ENCODE measurements at regions not wholly inside any gene's neighbourhood (a gene's known extent, or its start where the extent isn't known, plus 50 kb on each side); places are given as distances from the start of the nearest gene placed in this dataset.

- H3K4me1 ChIP-seq (ENCODE audit: low read length), result no peaks in the 10 kb centered on the region
- peaks cover 43% of the 10 kb centered on the region for H3K27me3 ChIP-seq (replicated peaks; ENCODE audit: insufficient read depth, low read length)
- no peaks in the 10 kb centered on the region for H3F3A ChIP-seq (ENCODE audit: insufficient read depth, low read length)
Measured at GRCh38 chr22:26082866-26083265, 86.4 kb upstream of the SEZ6L start.

DNA sequence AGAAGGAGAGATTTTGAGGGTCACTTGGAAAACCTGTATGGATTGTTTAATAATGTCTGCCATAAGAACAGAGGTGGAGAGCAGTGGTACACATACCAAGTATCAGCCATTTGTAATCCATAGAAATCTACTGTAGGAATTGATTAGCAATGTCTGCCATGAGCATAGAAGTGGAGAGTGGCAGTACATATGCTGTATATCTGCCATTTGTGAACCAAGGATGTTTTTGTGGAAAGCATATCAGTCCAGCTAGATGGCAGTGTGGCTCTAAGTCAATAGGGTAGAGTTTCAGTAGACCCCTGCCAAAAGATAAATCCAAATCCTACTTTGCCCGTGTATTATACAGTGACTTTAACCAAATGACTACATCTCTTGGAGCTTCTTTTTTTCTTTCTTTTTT is 82.9 kb upstream of the SEZ6L start:
- H3K9me3 ChIP-seq (replicated peaks; ENCODE audit: insufficient read depth, low read length), result no peaks in the 10 kb centered on the region
- no peaks in the 10 kb centered on the region for H3F3A ChIP-seq (ENCODE audit: insufficient read depth, low read length)
- peaks cover 66% of the 10 kb centered on the region for H3K27me3 ChIP-seq (replicated peaks; ENCODE audit: insufficient read depth, low read length)
- no peak for DNase-seq
- no peaks in the 10 kb centered on the region for H3K36me3 ChIP-seq (replicated peaks; ENCODE audit: insufficient read depth, low read length)
- no peak overlapping the region for H3K27ac ChIP-seq (ENCODE audit: low read length)
- no peaks in the 10 kb centered on the region for H3K9me2 ChIP-seq (replicated peaks; ENCODE audit: insufficient read depth, low read length)
- no peaks in the 10 kb centered on the region for H4K20me1 ChIP-seq (ENCODE audit: insufficient read depth, low read length)
- TF ChIP-seq EZH2 (optimal IDR thresholded peaks at IDR 0.05; ENCODE audit: low read depth, low read length) (no peak), EZH2phosphoT487 (IDR thresholded peaks at IDR 0.05; ENCODE audit: low read length) (no peak), CTCF (IDR thresholded peaks at IDR 0.05; ENCODE audit: low read length) (no peak)
- H3K79me2 ChIP-seq (ENCODE audit: low read length), result no peaks in the 10 kb centered on the region
- no peak overlapping the region for H3K9ac ChIP-seq (ENCODE audit: low read length)
- no peak overlapping the region for H3K4me3 ChIP-seq (ENCODE audit: low read length)
- no peak overlapping the region for H2AFZ ChIP-seq (ENCODE audit: low read length)
- no peak overlapping the region for H3K4me2 ChIP-seq (ENCODE audit: low read depth, low read length)
- no peaks in the 10 kb centered on the region for H3K4me1 ChIP-seq (ENCODE audit: low read length)

More at GRCh38 chr22:26082866-26083265, 86.4 kb upstream of the SEZ6L start:
- H4K20me1 ChIP-seq (ENCODE audit: insufficient read depth, low read length), result no peaks in the 10 kb centered on the region
- H3K79me2 ChIP-seq (ENCODE audit: low read length), result no peaks in the 10 kb centered on the region
- H3K27ac ChIP-seq (ENCODE audit: low read length), result no peak overlapping the region
- TF ChIP-seq EZH2 (optimal IDR thresholded peaks at IDR 0.05; ENCODE audit: low read depth, low read length) (no peak), CTCF (IDR thresholded peaks at IDR 0.05; ENCODE audit: low read length) (no peak), EZH2phosphoT487 (IDR thresholded peaks at IDR 0.05; ENCODE audit: low read length) (no peak)
- DNase-seq, result no peak
- H3K9me2 ChIP-seq (replicated peaks; ENCODE audit: insufficient read depth, low read length), result no peaks in the 10 kb centered on the region
- H3K9me3 ChIP-seq (replicated peaks; ENCODE audit: insufficient read depth, low read length), result no peaks in the 10 kb centered on the region
- no peak overlapping the region for H3K4me3 ChIP-seq (ENCODE audit: low read length)
- H2AFZ ChIP-seq (ENCODE audit: low read length), result no peak overlapping the region
- no peaks in the 10 kb centered on the region for H3K36me3 ChIP-seq (replicated peaks; ENCODE audit: insufficient read depth, low read length)
- H3K4me2 ChIP-seq (ENCODE audit: low read depth, low read length), result no peak overlapping the region
- H3K9ac ChIP-seq (ENCODE audit: low read length), result no peak overlapping the region

- TF ChIP-seq CTCF (IDR thresholded peaks at IDR 0.05; ENCODE audit: low read length) (no peak), EZH2phosphoT487 (IDR thresholded peaks at IDR 0.05; ENCODE audit: low read length) (no peak), EZH2 (optimal IDR thresholded peaks at IDR 0.05; ENCODE audit: low read depth, low read length) (no peak)
- Histone ChIP-seq H3K79me2 (ENCODE audit: low read length) (no peaks in the 10 kb centered on the region), H3K9me3 (replicated peaks; ENCODE audit: insufficient read depth, low read length) (no peaks in the 10 kb centered on the region), H3K4me2 (ENCODE audit: low read depth, low read length) (no peak overlapping the region), H3K27ac (ENCODE audit: low read length) (no peak overlapping the region), H3K9ac (ENCODE audit: low read length) (no peak overlapping the region), H3K4me1 (ENCODE audit: low read length) (no peaks in the 10 kb centered on the region), H3F3A (ENCODE audit: insufficient read depth, low read length) (no peaks in the 10 kb centered on the region), H2AFZ (ENCODE audit: low read length) (no peak overlapping the region), H3K9me2 (replicated peaks; ENCODE audit: insufficient read depth, low read length) (no peaks in the 10 kb centered on the region), H3K27me3 (replicated peaks; ENCODE audit: insufficient read depth, low read length) (peaks cover 80% of the 10 kb centered on the region), H4K20me1 (ENCODE audit: insufficient read depth, low read length) (no peaks in the 10 kb centered on the region), H3K4me3 (ENCODE audit: low read length) (no peak overlapping the region), H3K36me3 (replicated peaks; ENCODE audit: insufficient read depth, low read length) (no peaks in the 10 kb centered on the region)
- no peak for DNase-seq
Measured at GRCh38 chr22:26087816-26088215, 81.4 kb upstream of the SEZ6L start.
